ENCODE measurements at regions not wholly inside any gene's neighbourhood (a gene's known extent, or its start where the extent isn't known, plus 50 kb on each side); places are given as distances from the start of the nearest gene placed in this dataset.
"Not testable (repeated sequence)": the region's sequence is repeated elsewhere in the genome, so short reads cannot be mapped to it uniquely, and the experiment has no call there.

- DNase-seq: no peak
Observed at GRCh38 chr7:125386211-125386610, 456.6 kb upstream of the POT1 start.

- DNase-seq: no peak
Observed at GRCh38 chr7:125383324-125383723, 453.7 kb upstream of the POT1 start.

DNA sequence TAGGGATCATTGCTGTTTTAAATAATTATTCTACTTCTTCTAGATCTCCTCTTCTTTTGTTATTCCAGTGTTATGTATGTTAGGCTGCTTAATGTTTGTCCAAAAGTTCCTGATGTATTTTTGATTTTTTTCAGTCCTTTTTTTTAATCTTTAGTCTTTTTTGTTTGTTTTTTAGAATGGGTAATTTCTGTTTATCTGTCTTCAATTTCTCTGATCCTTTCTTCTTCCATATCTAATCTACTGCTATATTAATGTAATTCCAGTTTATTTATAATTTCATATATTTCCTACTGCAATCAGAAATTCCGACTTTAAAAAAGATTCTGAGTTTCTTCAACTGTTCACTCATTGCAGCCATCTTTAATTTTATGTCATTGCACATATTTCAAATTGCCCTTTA, 452.8 kb upstream of the POT1 start:
- no peak for DNase-seq

- no peak for DNase-seq
Observed at GRCh38 chr7:125375942-125376341, 446.3 kb upstream of the POT1 start.

GRCh38 chr7:125370502-125370901, 440.9 kb upstream of the POT1 start:
- DNase-seq: no peak

- DNase-seq: no peak
Observed at GRCh38 chr7:125363873-125364272, 434.2 kb upstream of the POT1 start.

DNA sequence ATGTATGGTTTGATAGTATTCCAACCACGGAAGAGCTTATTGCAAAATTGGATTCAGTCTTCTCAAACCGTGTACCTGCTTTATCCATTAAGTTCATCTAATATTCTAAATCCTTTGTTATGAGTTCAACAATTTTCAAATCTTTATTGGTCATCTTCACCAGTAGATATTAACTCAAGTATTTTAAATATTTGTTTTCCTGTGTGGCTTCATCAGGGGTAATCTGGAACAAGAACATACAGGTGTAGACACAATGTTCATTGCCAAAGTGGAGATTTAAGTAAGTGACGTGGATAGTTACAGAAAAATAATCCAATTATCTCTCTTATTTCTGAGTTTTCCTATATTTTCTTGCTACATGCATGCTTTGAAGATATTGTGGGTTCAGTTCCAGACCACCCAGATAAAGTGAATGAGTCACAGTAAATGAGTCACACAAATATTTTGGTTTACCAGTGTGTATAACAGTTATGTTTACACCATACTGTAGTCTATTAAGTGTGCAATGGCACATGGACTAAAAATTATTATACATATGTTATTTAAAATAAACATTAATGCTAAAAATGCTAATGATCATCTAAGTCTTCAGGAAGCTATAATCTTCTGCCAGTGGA, 429.0 kb upstream of the POT1 start:
- DNase-seq: no peak

DNA sequence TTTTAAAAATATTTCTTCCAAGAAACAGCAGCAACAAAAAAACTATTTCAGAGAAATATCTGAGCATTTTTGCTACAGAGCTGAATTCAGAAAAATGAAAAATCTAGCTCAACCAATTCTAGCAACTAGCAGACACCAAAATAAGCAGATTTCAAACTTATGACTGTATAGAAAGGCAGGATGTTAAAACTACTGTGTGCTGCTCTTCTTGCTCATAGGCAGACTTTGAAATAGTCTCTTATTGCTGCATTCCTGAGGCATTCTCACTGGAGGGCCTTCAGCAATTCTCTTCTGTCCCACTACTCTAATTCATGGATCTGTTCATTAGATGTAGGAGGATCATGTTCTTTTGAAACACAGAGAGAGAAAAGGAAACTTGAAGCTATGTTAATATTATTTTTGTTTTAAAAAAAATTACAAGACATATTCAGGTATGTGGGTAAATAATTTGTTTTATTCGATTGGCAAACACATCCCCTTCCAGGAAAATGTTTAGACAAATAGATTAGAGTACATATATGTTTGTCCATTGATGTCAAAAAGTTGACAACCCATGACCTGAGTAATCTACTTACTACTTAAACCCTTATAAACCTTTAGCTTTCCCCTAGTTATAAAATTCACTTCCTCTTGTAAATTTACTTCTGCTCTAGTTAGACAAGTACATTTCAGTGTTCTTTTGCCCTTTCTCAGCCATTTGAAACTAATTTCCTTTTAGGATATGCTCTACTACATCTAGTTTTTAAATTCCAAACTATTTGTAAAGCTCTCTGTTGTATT, 428.2 kb upstream of the POT1 start:
- DNase-seq: no peak

GRCh38 chr7:125355899-125356298, 426.3 kb upstream of the POT1 start:
- no peak for DNase-seq

- no peak for DNase-seq
Observed at GRCh38 chr7:125347269-125347668, 417.6 kb upstream of the POT1 start.

- no peak for DNase-seq
Observed at GRCh38 chr7:125338110-125338509, 408.5 kb upstream of the POT1 start.

GRCh38 chr7:125336326-125336725, 406.7 kb upstream of the POT1 start:
- DNase-seq: no peak

GRCh38 chr7:125326666-125327255, 397.1 kb upstream of the POT1 start:
- no peak for DNase-seq

DNA sequence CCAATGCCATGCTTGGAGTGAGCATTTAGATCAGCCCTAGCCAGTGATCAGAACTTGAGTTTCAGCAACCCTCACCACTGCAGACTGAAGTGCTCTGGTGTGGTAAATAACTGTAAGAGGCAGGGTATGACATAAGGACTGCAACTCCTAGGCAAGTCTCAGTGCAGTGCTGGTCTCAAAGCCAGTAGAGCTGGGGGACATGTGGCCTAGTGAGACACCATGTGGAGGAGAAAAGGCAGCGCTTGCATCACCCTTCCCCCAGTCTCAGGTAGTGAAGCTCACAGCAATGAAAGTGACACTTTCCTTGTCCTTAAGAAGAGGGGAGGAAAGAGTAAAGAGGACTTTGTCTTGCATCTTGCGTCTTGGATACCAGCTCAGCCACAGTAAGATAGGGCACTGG, 386.8 kb upstream of the POT1 start:
- no peak for DNase-seq

- DNase-seq: no peak
Observed at GRCh38 chr7:125299003-125299765, 369.6 kb upstream of the POT1 start.

GRCh38 chr7:125279961-125280360, 350.3 kb upstream of the POT1 start:
- no peak for DNase-seq

DNA sequence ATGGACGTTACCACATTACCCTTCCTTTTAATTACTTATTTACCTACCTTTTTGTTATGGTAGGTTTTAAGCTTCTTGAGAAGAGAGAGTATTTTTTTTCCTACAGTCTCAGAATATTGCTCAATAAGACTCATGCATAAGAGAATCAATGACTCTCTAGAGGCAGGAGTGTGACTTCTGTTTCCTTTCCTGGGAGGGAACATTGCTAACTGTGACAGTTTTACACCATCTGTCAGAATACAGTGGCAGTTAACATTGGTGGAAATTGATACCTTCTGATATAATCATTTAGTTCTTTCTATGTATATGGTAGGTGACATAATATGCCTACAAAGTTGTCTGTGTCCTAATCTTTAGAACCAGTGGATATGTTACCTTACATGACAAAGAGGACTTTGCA, 348.7 kb upstream of the POT1 start:
- no peak for DNase-seq

DNA sequence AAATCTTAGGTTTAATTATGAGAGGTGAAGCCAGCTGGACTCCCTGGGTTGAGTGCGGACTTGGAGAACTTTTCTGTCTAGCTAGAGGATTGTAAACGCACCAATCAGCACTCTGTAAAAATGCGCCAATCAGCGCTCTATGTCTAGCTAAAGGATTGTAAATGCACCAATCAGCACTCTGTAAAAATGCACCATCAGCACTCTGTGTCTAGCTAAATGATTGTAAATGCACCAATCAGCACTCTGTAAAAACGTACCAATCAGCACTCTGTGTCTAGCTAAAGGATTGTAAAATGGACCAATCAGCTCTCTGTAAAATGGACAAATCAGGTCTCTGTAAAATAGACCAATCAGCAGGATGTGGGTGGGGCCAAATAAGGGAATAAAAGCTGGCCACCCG, 345.1 kb upstream of the POT1 start:
- DNase-seq: not testable (repeated sequence)

DNA sequence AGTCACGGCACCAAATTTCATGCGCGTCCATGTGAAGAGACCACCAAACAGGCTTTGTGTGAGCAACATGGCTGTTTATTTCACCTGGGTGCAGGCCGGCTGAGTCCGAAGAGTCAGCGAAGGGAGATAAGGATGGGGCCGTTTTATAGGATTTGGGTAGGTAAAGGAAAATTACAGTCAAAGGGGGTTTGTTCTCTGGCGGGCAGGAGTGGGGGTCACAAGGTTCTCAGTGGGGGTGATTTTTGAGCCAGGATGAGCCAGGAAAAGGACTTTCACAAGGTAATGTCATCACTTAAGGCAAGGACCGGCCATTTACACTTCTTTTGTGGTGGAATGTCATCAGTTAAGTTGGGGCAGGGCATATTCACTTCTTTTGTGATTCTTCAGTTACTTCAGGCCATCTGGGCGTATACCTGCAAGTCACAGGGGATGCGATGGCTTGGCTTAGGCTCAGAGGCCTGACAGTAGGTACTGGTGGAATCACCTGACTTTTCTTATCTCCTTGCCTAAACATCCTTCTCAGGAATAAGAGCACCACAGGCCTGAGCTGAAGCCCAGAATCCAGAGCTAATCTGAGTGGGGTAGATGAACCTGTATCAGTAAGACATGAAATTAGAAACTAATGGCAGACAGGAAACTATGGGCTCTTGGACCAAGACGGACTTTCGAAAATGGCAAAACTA, 334.7 kb upstream of the POT1 start:
- not testable (repeated sequence) for DNase-seq

DNA sequence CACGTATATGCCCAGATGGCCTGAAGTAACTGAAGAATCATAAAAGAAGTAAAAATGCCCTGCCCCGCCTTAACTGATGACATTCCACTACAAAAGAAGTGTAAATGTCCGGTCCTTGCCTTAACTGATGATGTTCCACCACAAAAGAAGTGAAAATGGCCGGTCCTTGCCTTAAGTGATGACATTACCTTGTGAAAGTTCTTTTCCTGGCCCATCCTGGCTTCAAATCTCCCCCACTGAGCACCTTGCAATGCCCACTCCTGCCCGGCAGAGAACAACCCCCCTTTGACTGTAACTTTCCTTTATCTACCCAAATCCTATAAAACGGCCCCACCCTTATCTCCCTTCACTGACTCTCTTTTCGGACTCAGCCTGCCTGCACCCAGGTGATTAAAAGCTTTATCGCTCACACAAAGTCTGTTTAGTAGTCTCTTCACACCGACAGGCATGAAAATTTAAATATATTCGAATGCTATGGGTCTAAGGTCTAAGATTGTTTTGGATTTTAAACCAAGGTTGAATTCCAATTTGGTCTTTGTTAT, 329.3 kb upstream of the POT1 start:
- DNase-seq: not testable (repeated sequence)

GRCh38 chr7:125257617-125258016, 328.0 kb upstream of the POT1 start:
- no peak for DNase-seq

GRCh38 chr7:125256446-125256845, 326.8 kb upstream of the POT1 start:
- no peak for DNase-seq

Measured in muscle of arm (tissue), 1 donor.